ENCODE measurements at regions not wholly inside any gene's neighbourhood (a gene's known extent, or its start where the extent isn't known, plus 50 kb on each side); places are given as distances from the start of the nearest gene placed in this dataset.

- TF ChIP-seq EP300 (IDR thresholded peaks at IDR 0.05) (no peak), CTCF (IDR thresholded peaks at IDR 0.05) (no peak), POLR2A (IDR thresholded peaks at IDR 0.05) (no peak), POLR2AphosphoS5 (IDR thresholded peaks at IDR 0.05) (no peak)
These were observed 306.4 kb downstream of the DHX35 start for GRCh38 chr20:39268491-39268951.

Measured in sigmoid colon (tissue), 4 donors.